Mesothelial cell of epicardium (in vitro differentiated cells): ENCODE measurements at regions not wholly inside any gene's neighbourhood (a gene's known extent, or its start where the extent isn't known, plus 50 kb on each side); places are given as distances from the start of the nearest gene placed in this dataset.
A peak's percentile ranks its signal among the peaks of the same experiment; 100 is the strongest.
"Not testable (repeated sequence)": the region's sequence is repeated elsewhere in the genome, so short reads cannot be mapped to it uniquely, and the experiment has no call there.

Source experiments
- DNase-seq, 2 experiments: peaks; one replicate each; pipeline ENCODE4 v3.0.0; 2021; ENCODE audit warnings: low spot score in 2 of 2; ENCODE audit not compliant: unreplicated experiment in 2 of 2
- H3K27ac Mint-ChIP-seq: 2 replicates; pipeline ENCODE4 v1.8.0; 2021; ENCODE audit warnings: mixed read lengths
- H3K27me3 Mint-ChIP-seq: 2 replicates; pipeline ENCODE4 v1.8.0; 2021; ENCODE audit warnings: low read depth, mixed read lengths
- H3K36me3 Mint-ChIP-seq: 2 replicates; pipeline ENCODE4 v1.8.0; 2021; ENCODE audit warnings: mixed read lengths
- H3K4me1 Mint-ChIP-seq: 2 replicates; pipeline ENCODE4 v1.8.0; 2021; ENCODE audit warnings: mixed read lengths
- H3K4me3 Mint-ChIP-seq: 2 replicates; pipeline ENCODE4 v1.8.0; 2021; ENCODE audit warnings: mild to moderate bottlenecking, moderate library complexity, mixed read lengths
- H3K9me3 Mint-ChIP-seq: 2 replicates; pipeline ENCODE4 v1.8.0; 2021; ENCODE audit warnings: mixed read lengths
- CTCF ChIP-seq: fragments of 200-600 bp; sonication (generic); IDR thresholded peaks from one replicate; pipeline ENCODE4 v1.5.0; 2021; ENCODE audit warnings: antibody characterized with exemption; ENCODE audit not compliant: unreplicated experiment

- no peak overlapping the region for H3K27ac Mint-ChIP-seq
- H3K9me3 Mint-ChIP-seq: peaks cover 31% of the 10 kb centered on the region
- H3K27me3 Mint-ChIP-seq: peaks cover 8% of the 10 kb centered on the region
- H3K4me1 Mint-ChIP-seq: no peaks in the 10 kb centered on the region
- DNase-seq: peak in 1 of 2 experiments; percentile 19
- no peak overlapping the region for H3K4me3 Mint-ChIP-seq
- H3K36me3 Mint-ChIP-seq: peaks cover 1% of the 10 kb centered on the region
- TF ChIP-seq CTCF: no peak
Measured at GRCh38 chr5:171724468-171725204, 61.0 kb upstream of the SMIM23 start.

GRCh38 chr5:171725205-171725601 is 60.4 kb upstream of the SMIM23 start:
- TF ChIP-seq CTCF: no peak
- H3K9me3 Mint-ChIP-seq: peaks cover 34% of the 10 kb centered on the region
- H3K27ac Mint-ChIP-seq: no peak overlapping the region
- peaks cover 8% of the 10 kb centered on the region for H3K27me3 Mint-ChIP-seq
- no peaks in the 10 kb centered on the region for H3K4me1 Mint-ChIP-seq
- no peak overlapping the region for H3K4me3 Mint-ChIP-seq
- no peak for DNase-seq
- H3K36me3 Mint-ChIP-seq: peaks cover 1% of the 10 kb centered on the region

GRCh38 chr5:171726819-171727218 is 58.8 kb upstream of the SMIM23 start:
- H3K36me3 Mint-ChIP-seq, H3K27ac Mint-ChIP-seq, DNase-seq, H3K27me3 Mint-ChIP-seq, H3K4me3 Mint-ChIP-seq, H3K4me1 Mint-ChIP-seq: not testable (repeated sequence)
- H3K9me3 Mint-ChIP-seq: peaks cover 37% of the 10 kb centered on the region

GRCh38 chr5:171728686-171729085 is 56.9 kb upstream of the SMIM23 start:
- no peak for TF ChIP-seq CTCF
- H3K4me3 Mint-ChIP-seq: no peak overlapping the region
- no peak overlapping the region for H3K27ac Mint-ChIP-seq
- DNase-seq: no peak
- peaks cover 3% of the 10 kb centered on the region for H3K27me3 Mint-ChIP-seq
- H3K4me1 Mint-ChIP-seq: no peaks in the 10 kb centered on the region
- peaks cover 37% of the 10 kb centered on the region for H3K9me3 Mint-ChIP-seq
- peaks cover 1% of the 10 kb centered on the region for H3K36me3 Mint-ChIP-seq
